HL-60 (cell line): ENCODE measurements at regions not wholly inside any gene's neighbourhood (a gene's known extent, or its start where the extent isn't known, plus 50 kb on each side); places are given as distances from the start of the nearest gene placed in this dataset.

Experiments used
- CTCF ChIP-seq: IDR thresholded peaks from one replicate; pipeline ENCODE4 v1.5.1; 2011; ENCODE audit warnings: low read length, control low read depth, inconsistent platforms; ENCODE audit not compliant: insufficient read depth
- SPI1 ChIP-seq: IDR thresholded peaks from 2 replicates; pipeline ENCODE4 v1.6.1; 2012; ENCODE audit warnings: low read depth, mild to moderate bottlenecking, borderline replicate concordance

GRCh38 chr9:3088219-3088618 is 244.3 kb upstream of the PUM3 start:
- TF ChIP-seq CTCF (no peak), SPI1 (no peak)
